GM23248 (cell line): ENCODE measurements at regions not wholly inside any gene's neighbourhood (a gene's known extent, or its start where the extent isn't known, plus 50 kb on each side); places are given as distances from the start of the nearest gene placed in this dataset.

Experiments
- EZH2 ChIP-seq: fragments of 200-600 bp; sonication (generic); IDR thresholded peaks from 2 replicates; pipeline ENCODE4 v1.6.1; 2018; ENCODE audit warnings: antibody characterized with exemption, mild to moderate bottlenecking; ENCODE audit not compliant: insufficient read depth, poor library complexity, severe bottlenecking
- EZH2phosphoT487 ChIP-seq: fragments of 200-600 bp; sonication (generic); IDR thresholded peaks from 2 replicates; pipeline ENCODE4 v1.6.1; 2018; ENCODE audit warnings: antibody characterized with exemption, moderate library complexity, mild to moderate bottlenecking, low read depth; ENCODE audit not compliant: insufficient read depth

GRCh38 chr2:41087946-41088345 lies 636.1 kb upstream of the SLC8A1 start:
- TF ChIP-seq EZH2 (no peak), EZH2phosphoT487 (no peak)
